Neuronal stem cell (in vitro differentiated cells): ENCODE measurements at regions not wholly inside any gene's neighbourhood (a gene's known extent, or its start where the extent isn't known, plus 50 kb on each side); places are given as distances from the start of the nearest gene placed in this dataset.

Source experiments
- DNase-seq: peaks from one replicate; pipeline ENCODE4 v3.0.0-alpha.2; 2013; ENCODE audit warnings: low spot score
- H2AFZ ChIP-seq: one replicate; pipeline ENCODE4 v1.6.1; 2013; ENCODE audit warnings: mild to moderate bottlenecking, low read length, inconsistent platforms
- H2AK5ac ChIP-seq: 2 replicates; pipeline ENCODE4 v1.6.1; 2013; ENCODE audit warnings: low read depth, mild to moderate bottlenecking, inconsistent platforms, low read length, moderate library complexity, mixed read lengths
- H2BK120ac ChIP-seq: 2 replicates; pipeline ENCODE4 v1.6.1; 2013; ENCODE audit warnings: low read depth, mild to moderate bottlenecking, inconsistent platforms, low read length, moderate library complexity, mixed read lengths
- H2BK12ac ChIP-seq: one replicate; pipeline ENCODE4 v1.6.1; 2013; ENCODE audit warnings: low read length, inconsistent platforms
- H2BK15ac ChIP-seq: 2 replicates; pipeline ENCODE4 v1.6.1; 2013; ENCODE audit warnings: mild to moderate bottlenecking, low read length, inconsistent platforms, mixed read lengths
- H2BK5ac ChIP-seq: one replicate; pipeline ENCODE4 v1.6.1; 2013; ENCODE audit warnings: inconsistent platforms, mild to moderate bottlenecking, low read length, moderate library complexity
- H3K14ac ChIP-seq: one replicate; pipeline ENCODE4 v1.6.1; 2013; ENCODE audit warnings: low read length, inconsistent platforms
- H3K18ac ChIP-seq: 2 replicates; pipeline ENCODE4 v1.6.1; 2013; ENCODE audit warnings: low read length, inconsistent platforms
- H3K23ac ChIP-seq: 2 replicates; pipeline ENCODE4 v1.6.1; 2013; ENCODE audit warnings: low read depth, mild to moderate bottlenecking, mixed read lengths, low read length, inconsistent platforms; ENCODE audit not compliant: poor library complexity
- H3K27ac ChIP-seq: replicated peaks from 3 replicates; pipeline ENCODE4 v1.5.1; 2013; ENCODE audit warnings: low read length, inconsistent platforms
- H3K27me3 ChIP-seq, 3 experiments: 2 replicates each; pipeline ENCODE4 v1.6.1; 2013; ENCODE audit warnings: low read length in 3 of 3, mild to moderate bottlenecking in 2 of 3, inconsistent platforms in 1 of 3, low read depth in 1 of 3, mixed read lengths in 1 of 3, moderate library complexity in 1 of 3; ENCODE audit not compliant: control insufficient read depth in 3 of 3, insufficient read depth in 3 of 3
- H3K36me3 ChIP-seq, 2 donors: replicated peaks in 1 of 2; 2 replicates each; pipeline ENCODE4 v1.6.1; 2013; ENCODE audit warnings: low read length in 2 of 2; ENCODE audit not compliant: control insufficient read depth in 2 of 2, insufficient read depth in 2 of 2
- H3K4ac ChIP-seq: 2 replicates; pipeline ENCODE4 v1.6.1; 2013; ENCODE audit warnings: inconsistent platforms, mild to moderate bottlenecking, low read length, moderate library complexity
- H3K4me1 ChIP-seq, 2 donors: 1 replicate in 1 of 2; 2 replicates in 1 of 2; pipeline ENCODE4 v1.6.1; 2013; ENCODE audit warnings: low read length in 2 of 2, low read depth in 1 of 2; ENCODE audit not compliant: control insufficient read depth in 2 of 2, insufficient read depth in 1 of 2
- H3K4me2 ChIP-seq: one replicate; pipeline ENCODE4 v1.6.1; 2013; ENCODE audit warnings: mild to moderate bottlenecking, low read length, inconsistent platforms; ENCODE audit not compliant: insufficient read depth, poor library complexity, severe bottlenecking
- H3K4me3 ChIP-seq, 2 donors: 2 replicates each; pipeline ENCODE4 v1.5.1; 2013; ENCODE audit warnings: low read length in 2 of 2, mild to moderate bottlenecking in 2 of 2, inconsistent platforms in 1 of 2, moderate library complexity in 1 of 2
- H3K79me1 ChIP-seq: one replicate; pipeline ENCODE4 v1.6.1; 2013; ENCODE audit warnings: low read depth, mild to moderate bottlenecking, inconsistent platforms, low read length, moderate library complexity
- H3K9ac ChIP-seq: one replicate; pipeline ENCODE4 v1.6.1; 2013; ENCODE audit warnings: mild to moderate bottlenecking, low read depth, low read length, inconsistent platforms; ENCODE audit not compliant: poor library complexity
- H3K9me3 ChIP-seq, 2 donors: replicated peaks in 1 of 2; 2 replicates each; pipeline versions ENCODE3 to v1.6.1; 2013; ENCODE audit warnings: low read length in 2 of 2, mild to moderate bottlenecking in 2 of 2, inconsistent platforms in 1 of 2, low read depth in 1 of 2, mixed read lengths in 1 of 2, moderate library complexity in 1 of 2; ENCODE audit not compliant: control insufficient read depth in 2 of 2, insufficient read depth in 1 of 2
- H4K8ac ChIP-seq: one replicate; pipeline ENCODE4 v1.6.1; 2013; ENCODE audit warnings: low read depth, mild to moderate bottlenecking, inconsistent platforms, low read length, moderate library complexity
- H4K91ac ChIP-seq: one replicate; pipeline ENCODE4 v1.6.1; 2013; ENCODE audit warnings: low read length, low read depth, mild to moderate bottlenecking, inconsistent platforms; ENCODE audit not compliant: poor library complexity
- WGBS, 2 donors: extraction: QIAGEN DNeasy Blood & Tissue Kit; methylation state at CpG; one replicate each; pipeline ENCODE4 v1.1.7; 2013; ENCODE audit warnings: missing lambda C conversion rate in 2 of 2, mixed read lengths in 1 of 2; ENCODE audit not compliant: insufficient read length in 2 of 2, insufficient replicate concordance in 1 of 2; ENCODE audit errors: extremely low coverage in 2 of 2; 5-methylcytosine and 5-hydroxymethylcytosine counted together

DNA sequence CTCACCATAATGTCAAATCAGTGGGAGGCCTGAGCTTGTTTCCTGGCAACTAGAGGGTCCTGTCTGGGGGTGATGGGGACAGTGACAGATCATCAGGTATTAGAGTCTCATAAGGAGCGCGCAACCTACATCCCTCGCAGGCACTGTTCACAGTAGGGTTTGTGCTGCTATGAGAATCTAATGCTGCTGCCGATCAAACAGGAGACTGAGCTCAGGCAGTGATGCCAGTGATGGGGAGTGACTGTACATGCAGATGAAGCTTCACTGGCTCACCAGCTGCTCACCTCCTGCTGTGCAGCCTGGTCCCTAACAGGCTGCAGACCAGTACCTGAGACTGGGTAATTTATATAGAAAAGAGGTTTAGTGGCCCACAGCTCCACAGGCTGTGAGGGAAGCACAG lies 147.3 kb downstream of the TTLL2 start:
- Histone ChIP-seq H4K91ac (no peak overlapping the region), H2AFZ (no peak overlapping the region), H3K27ac (no peak overlapping the region), H3K27me3 (no peaks in the 10 kb centered on the region), H3K36me3 (no peaks in the 10 kb centered on the region), H4K8ac (no peak overlapping the region), H3K14ac (no peak overlapping the region), H3K4me3 (no peak overlapping the region), H3K4me2 (no peak overlapping the region), H3K9ac (no peak overlapping the region), H3K18ac (peak overlapping the region; percentile 58), H2BK5ac (no peak overlapping the region), H3K79me1 (no peaks in the 10 kb centered on the region), H2AK5ac (peak overlapping the region; percentile 22), H3K23ac (no peak overlapping the region), H2BK120ac (no peak overlapping the region), H3K4ac (no peak overlapping the region), H2BK15ac (peak overlapping the region; percentile 17), H2BK12ac (peak overlapping the region; percentile 67), H3K9me3 (no peaks in the 10 kb centered on the region), H3K4me1 (peaks cover 19 to 28% of the 10 kb centered on the region in 2 donors)
- no peak for DNase-seq
- WGBS, 2 donors = no CpG with 5 or more reads among the region's 4 CpGs

DNA sequence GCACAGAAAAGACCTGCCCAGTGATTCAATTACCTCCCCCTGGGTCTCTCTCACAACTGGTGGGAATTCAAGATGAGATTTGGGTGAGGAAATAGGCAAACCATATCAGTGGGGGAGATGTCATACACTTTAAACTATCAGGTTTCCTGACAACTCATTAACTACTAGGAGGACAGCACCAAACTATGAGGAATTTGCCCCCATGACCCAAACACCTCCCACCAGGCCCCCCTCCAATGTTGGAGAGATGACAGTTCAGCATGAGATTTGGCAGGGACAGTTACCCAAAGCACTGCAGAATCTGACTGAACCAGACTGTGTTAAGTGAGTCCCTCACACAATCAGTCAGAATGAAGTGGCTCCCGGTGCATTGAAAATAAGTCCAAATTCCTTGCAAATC lies 148.0 kb downstream of the TTLL2 start:
- no peak overlapping the region for H3K14ac ChIP-seq
- no peak overlapping the region for H2BK120ac ChIP-seq
- no peak overlapping the region for H4K91ac ChIP-seq
- H2BK5ac ChIP-seq = no peak overlapping the region
- no peak overlapping the region for H2BK12ac ChIP-seq
- H3K36me3 ChIP-seq = no peaks in the 10 kb centered on the region
- H3K18ac ChIP-seq = no peak overlapping the region
- H2BK15ac ChIP-seq = no peak overlapping the region
- no peak overlapping the region for H3K4me3 ChIP-seq
- H3K79me1 ChIP-seq = no peaks in the 10 kb centered on the region
- H3K4ac ChIP-seq = no peak overlapping the region
- H3K4me2 ChIP-seq = no peak overlapping the region
- peaks cover 19 to 28% of the 10 kb centered on the region in 2 donors for H3K4me1 ChIP-seq
- H4K8ac ChIP-seq = no peak overlapping the region
- no CpG with 5 or more reads among the region's 1 CpG for WGBS, 2 donors
- no peaks in the 10 kb centered on the region for H3K27me3 ChIP-seq
- H3K23ac ChIP-seq = no peak overlapping the region
- no peak for DNase-seq
- no peak overlapping the region for H2AK5ac ChIP-seq
- peaks cover 0 to 2% of the 10 kb centered on the region in 2 donors for H3K9me3 ChIP-seq
- no peak overlapping the region for H2AFZ ChIP-seq
- H3K9ac ChIP-seq = no peak overlapping the region
- no peak overlapping the region for H3K27ac ChIP-seq

DNA sequence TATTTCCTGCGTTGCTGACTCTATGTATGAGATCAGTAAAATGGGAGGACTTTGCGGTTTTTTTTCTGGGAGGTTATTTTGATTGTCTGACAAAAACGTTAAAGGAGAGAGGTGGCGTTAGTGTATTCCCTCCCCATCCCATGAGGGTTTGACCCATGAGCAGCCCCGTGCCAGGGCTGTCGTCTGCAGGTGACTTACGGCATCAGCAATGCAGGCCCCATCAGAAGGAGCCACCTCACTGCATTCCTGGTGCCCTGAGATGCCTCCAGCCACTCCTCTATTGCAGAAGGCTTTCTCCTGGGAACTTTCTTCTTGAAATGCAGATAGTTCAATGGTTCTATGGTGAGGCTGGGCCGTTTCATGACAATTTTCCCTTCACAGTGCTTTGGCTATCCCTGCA lies 149.3 kb downstream of the TTLL2 start:
- Histone ChIP-seq H3K14ac (no peak overlapping the region), H4K8ac (no peak overlapping the region)
- no CpG with 5 or more reads among the region's 8 CpGs for WGBS, 2 donors

DNA sequence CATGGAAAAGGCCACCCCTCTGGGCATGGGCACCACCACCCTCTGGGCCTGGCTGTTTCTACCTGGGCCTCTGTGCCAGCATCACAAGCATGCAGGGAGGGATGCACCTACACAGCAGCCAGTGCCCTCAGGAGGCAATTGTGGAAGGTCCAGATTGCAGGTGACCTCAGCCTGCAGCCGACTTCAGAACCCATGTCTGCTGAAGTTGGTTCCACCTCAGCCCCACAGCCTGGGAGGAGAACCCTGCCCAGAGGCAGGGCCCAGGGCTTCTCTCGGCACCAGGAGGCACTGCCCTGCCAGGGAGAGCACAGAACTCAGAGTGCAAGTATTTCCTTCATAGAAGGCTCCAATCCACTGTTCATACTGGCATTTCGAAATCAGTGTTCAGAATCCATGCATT lies 149.8 kb downstream of the TTLL2 start:
- Histone ChIP-seq H3K14ac (peak overlapping the region; percentile 6), H3K27me3 (no peaks in the 10 kb centered on the region), H2AK5ac (peak overlapping the region; percentile 94), H3K79me1 (no peaks in the 10 kb centered on the region), H2BK15ac (peak overlapping the region; percentile 91), H3K9ac (peak overlapping the region; percentile 5), H4K91ac (no peak overlapping the region), H4K8ac (no peak overlapping the region), H3K36me3 (no peaks in the 10 kb centered on the region), H2AFZ (no peak overlapping the region), H3K27ac (no peak overlapping the region), H3K23ac (no peak overlapping the region), H2BK5ac (peak overlapping the region; percentile 30), H2BK12ac (no peak overlapping the region), H3K4me3 (no peak overlapping the region), H3K18ac (peak overlapping the region; percentile 78), H3K9me3 (peaks cover 0 to 2% of the 10 kb centered on the region in 2 donors), H2BK120ac (peak overlapping the region; percentile 56), H3K4ac (peak overlapping the region; percentile 55), H3K4me2 (no peak overlapping the region), H3K4me1 (peaks cover 19 to 22% of the 10 kb centered on the region in 2 donors)
- no peak for DNase-seq
- WGBS, 2 donors = no CpG with 5 or more reads among the region's 3 CpGs

More for the DNA sequence above, 149.3 kb downstream of the TTLL2 start:
- no peak overlapping the region for H2BK12ac ChIP-seq
- H3K4me3 ChIP-seq = no peak overlapping the region
- no peak overlapping the region for H3K9ac ChIP-seq
- H3K4ac ChIP-seq = peak overlapping the region; percentile 55
- H3K27me3 ChIP-seq = no peaks in the 10 kb centered on the region
- DNase-seq = no peak
- no peak overlapping the region for H4K91ac ChIP-seq
- H2BK15ac ChIP-seq = no peak overlapping the region
- no peaks in the 10 kb centered on the region for H3K36me3 ChIP-seq
- peak overlapping the region; percentile 94 for H2AK5ac ChIP-seq
- peak overlapping the region; percentile 30 for H2BK5ac ChIP-seq
- H3K27ac ChIP-seq = no peak overlapping the region
- peak overlapping the region; percentile 56 for H2BK120ac ChIP-seq
- H3K18ac ChIP-seq = peak overlapping the region; percentile 50
- H3K4me1 ChIP-seq = peaks cover 19 to 24% of the 10 kb centered on the region in 2 donors
- no peak overlapping the region for H3K23ac ChIP-seq
- H3K9me3 ChIP-seq = peaks cover 0 to 2% of the 10 kb centered on the region in 2 donors
- no peak overlapping the region for H3K4me2 ChIP-seq
- H3K79me1 ChIP-seq = no peaks in the 10 kb centered on the region
- no peak overlapping the region for H2AFZ ChIP-seq
